ENCODE measurements at regions not wholly inside any gene's neighbourhood (a gene's known extent, or its start where the extent isn't known, plus 50 kb on each side); places are given as distances from the start of the nearest gene placed in this dataset.

- DNase-seq: no peak
These were observed 60.9 kb upstream of the GDNF start for GRCh38 chr5:37900692-37901091.

GRCh38 chr5:37899037-37899436 lies 59.2 kb upstream of the GDNF start:
- no peak for DNase-seq

DNA sequence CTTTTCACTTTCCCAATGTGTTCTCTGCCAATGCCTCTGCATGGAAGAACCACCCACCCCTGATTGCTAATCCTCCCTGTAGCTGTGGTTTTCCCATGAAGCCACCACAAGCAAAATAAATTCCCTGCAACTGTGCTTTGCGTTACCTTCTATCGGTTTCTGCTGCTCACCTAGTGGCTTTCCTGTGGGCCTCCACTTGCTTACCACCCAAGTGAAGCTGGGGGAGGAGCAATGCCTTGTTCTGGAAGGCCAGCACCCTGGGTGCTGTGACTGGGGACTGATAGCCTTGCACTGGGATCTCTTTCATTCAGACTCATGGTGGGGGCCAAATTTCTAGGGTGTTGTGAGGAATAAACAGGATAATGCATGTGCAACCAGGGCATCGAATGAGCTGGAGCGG lies 56.3 kb upstream of the GDNF start:
- DNase-seq: no peak

DNA sequence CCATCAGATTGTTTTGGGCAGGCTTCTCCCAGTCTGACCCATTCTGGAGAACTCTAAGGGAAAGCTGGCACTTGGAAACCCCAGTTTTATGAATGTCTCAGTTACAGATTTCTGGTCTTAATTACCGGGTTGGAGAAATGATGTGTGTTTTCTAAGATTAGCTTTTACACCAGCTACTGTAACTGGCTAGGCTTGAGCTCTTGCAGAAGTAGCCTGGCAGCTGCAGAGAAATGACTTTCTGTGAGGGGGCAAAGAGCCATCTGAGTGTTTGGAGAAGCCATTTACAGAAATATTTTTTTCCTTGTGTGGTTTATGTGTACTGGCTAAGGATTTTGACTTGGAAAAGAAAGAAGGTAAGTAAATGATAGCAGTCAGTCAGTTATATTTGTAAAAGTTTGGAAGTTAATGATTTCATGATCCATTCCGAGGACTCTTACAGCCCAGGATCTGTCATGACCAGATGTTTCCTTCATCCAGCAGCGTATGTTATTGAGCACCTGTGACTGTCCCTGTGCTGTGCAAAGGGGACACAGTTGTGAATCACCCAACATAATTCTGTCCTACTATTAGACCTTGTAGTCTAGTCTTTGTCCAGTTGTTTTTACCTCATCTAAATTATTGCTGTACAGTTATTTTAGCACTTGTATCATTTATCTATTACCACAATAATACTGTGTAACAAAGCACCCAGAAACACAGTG lies 53.7 kb upstream of the GDNF start:
- DNase-seq: no peak

- DNase-seq: no peak
These were observed 52.7 kb upstream of the GDNF start for GRCh38 chr5:37892586-37892985.

GRCh38 chr5:37891832-37892231 lies 52.0 kb upstream of the GDNF start:
- DNase-seq: no peak

GRCh38 chr5:37889612-37890317 lies 49.9 kb upstream of the GDNF start:
- DNase-seq: no peak

Measured in activated effector memory CD4-positive, alpha-beta T cell treated with Interleukin-2 at 50 U/mL for 16 hours (primary cell).